CD14-positive monocyte (primary cell): ENCODE measurements at regions not wholly inside any gene's neighbourhood (a gene's known extent, or its start where the extent isn't known, plus 50 kb on each side); places are given as distances from the start of the nearest gene placed in this dataset.

ENCODE experiments used
- DNase-seq, 3 donors: peaks; one replicate each; pipeline ENCODE4 v3.0.0-alpha.2; 2011 to 2022
- H2AFZ ChIP-seq: 2 replicates; pipeline ENCODE4 v1.6.0; 2012; ENCODE audit warnings: mild to moderate bottlenecking, low read depth, low read length, inconsistent platforms; ENCODE audit not compliant: insufficient read depth, poor library complexity, severe bottlenecking
- H3K27ac ChIP-seq, 2 donors: 1 replicate in 1 of 2; 2 replicates in 1 of 2; pipeline ENCODE4 v1.5.1; 2012 to 2013; ENCODE audit warnings: low read length in 2 of 2, control low read depth in 1 of 2, inconsistent platforms in 1 of 2, low read depth in 1 of 2, mild to moderate bottlenecking in 1 of 2
- H3K27me3 ChIP-seq, 2 donors: one replicate each; pipeline versions ENCODE4 v1.6.0 to v1.6.1; 2011 to 2013; ENCODE audit warnings: low read length in 2 of 2; ENCODE audit not compliant: control insufficient read depth in 2 of 2, insufficient read depth in 2 of 2
- H3K36me3 ChIP-seq, 2 donors: replicated peaks in 1 of 2; 1 replicate in 1 of 2; 2 replicates in 1 of 2; pipeline versions ENCODE4 v1.5.1 to v1.6.1; 2012 to 2013; ENCODE audit warnings: low read length in 2 of 2, control low read depth in 1 of 2, inconsistent platforms in 1 of 2, mild to moderate bottlenecking in 1 of 2; ENCODE audit not compliant: insufficient read depth in 2 of 2, control insufficient read depth in 1 of 2
- H3K4me1 ChIP-seq, 2 donors: 1 replicate in 1 of 2; 2 replicates in 1 of 2; pipeline versions ENCODE4 v1.5.1 to v1.6.1; 2012 to 2013; ENCODE audit warnings: low read length in 2 of 2, control low read depth in 1 of 2, inconsistent platforms in 1 of 2, mild to moderate bottlenecking in 1 of 2, moderate library complexity in 1 of 2; ENCODE audit not compliant: insufficient read depth in 2 of 2, control insufficient read depth in 1 of 2
- H3K4me2 ChIP-seq: replicated peaks from 2 replicates; pipeline ENCODE3; 2012; ENCODE audit warnings: low read length, moderate library complexity, mild to moderate bottlenecking; ENCODE audit not compliant: poor library complexity, severe bottlenecking; ENCODE audit errors: extremely low read depth
- H3K4me3 ChIP-seq, 3 experiments: fragments of 200-600 bp in 1 of 3; sonication (generic) in 1 of 3; replicated peaks in 1 of 3; 1 replicate in 2 of 3; 2 replicates in 1 of 3; pipeline ENCODE4 v1.5.1; 2011 to 2013; ENCODE audit warnings: low read length in 3 of 3, mild to moderate bottlenecking in 3 of 3, control low read depth in 2 of 3, low read depth in 2 of 3, inconsistent platforms in 1 of 3, moderate library complexity in 1 of 3
- H3K79me2 ChIP-seq: 2 replicates; pipeline ENCODE4 v1.6.0; 2012; ENCODE audit warnings: mild to moderate bottlenecking, control low read depth, inconsistent platforms, low read length, moderate library complexity; ENCODE audit not compliant: insufficient read depth
- H3K9ac ChIP-seq: 2 replicates; pipeline ENCODE4 v1.6.0; 2017; ENCODE audit warnings: low read length, mild to moderate bottlenecking; ENCODE audit not compliant: insufficient read depth, poor library complexity, severe bottlenecking
- H3K9me3 ChIP-seq, 2 donors: replicated peaks in 1 of 2; 1 replicate in 1 of 2; 2 replicates in 1 of 2; pipeline versions ENCODE4 v1.5.1 to v1.6.1; 2012 to 2013; ENCODE audit warnings: low read length in 2 of 2, control low read depth in 1 of 2; ENCODE audit not compliant: control insufficient read depth in 1 of 2, insufficient read depth in 1 of 2
- H4K20me1 ChIP-seq: 2 replicates; pipeline ENCODE4 v1.6.0; 2012; ENCODE audit warnings: mild to moderate bottlenecking, low read length, control low read depth, moderate library complexity; ENCODE audit not compliant: insufficient read depth
- H3K27ac Mint-ChIP-seq, 7 donors: one replicate each; pipeline ENCODE4 v1.8.0; 2020; ENCODE audit warnings: mild to moderate bottlenecking in 7 of 7, mixed read lengths in 7 of 7, moderate library complexity in 6 of 7, inconsistent platforms in 2 of 7
- H3K27me3 Mint-ChIP-seq, 3 donors: one replicate each; pipeline ENCODE4 v1.8.0; 2021 to 2022; ENCODE audit warnings: low read depth in 3 of 3, mild to moderate bottlenecking in 3 of 3, mixed read lengths in 3 of 3, moderate library complexity in 3 of 3, inconsistent platforms in 1 of 3
- H3K36me3 Mint-ChIP-seq, 2 donors: one replicate each; pipeline ENCODE4 v1.8.0; 2020; ENCODE audit warnings: mixed read lengths in 2 of 2, inconsistent platforms in 1 of 2, mild to moderate bottlenecking in 1 of 2
- H3K4me1 Mint-ChIP-seq: one replicate; pipeline ENCODE4 v1.8.0; 2020; ENCODE audit warnings: mild to moderate bottlenecking, mixed read lengths
- H3K4me3 Mint-ChIP-seq, 2 donors: one replicate each; pipeline ENCODE4 v1.8.0; 2020; ENCODE audit warnings: mild to moderate bottlenecking in 2 of 2, mixed read lengths in 2 of 2, moderate library complexity in 1 of 2
- H3K9me3 Mint-ChIP-seq, 7 donors: one replicate each; pipeline ENCODE4 v1.8.0; 2020 to 2022; ENCODE audit warnings: mixed read lengths in 7 of 7, mild to moderate bottlenecking in 6 of 7, moderate library complexity in 6 of 7, inconsistent platforms in 2 of 7
- CTCF ChIP-seq: fragments of 200-600 bp; IDR thresholded peaks from one replicate; pipeline ENCODE4 v1.8.0; 2022; ENCODE audit warnings: antibody characterized with exemption, mild to moderate bottlenecking
- WGBS: methylation state at CpG from one replicate; pipeline ENCODE4 v1.1.5; 2013; ENCODE audit warnings: missing lambda C conversion rate; ENCODE audit not compliant: insufficient coverage; 5-methylcytosine and 5-hydroxymethylcytosine counted together
- intact Hi-C, 2 donors: fragments of 100-400 bp; cut with micrococcal nuclease; formaldehyde crosslinking; loops; one replicate each; pipeline versions ENCODE4 v1.15.0 to v1.15.1; 2023

- H2AFZ ChIP-seq: no peak overlapping the region
- DNase-seq: no peak
- H3K9me3 ChIP-seq: peaks cover 0 to 3% of the 10 kb centered on the region in 2 donors
- H3K4me1 ChIP-seq: no peaks in the 10 kb centered on the region
- no peak overlapping the region for H3K4me3 ChIP-seq
- H3K36me3 Mint-ChIP-seq: no peaks in the 10 kb centered on the region
- H3K9me3 Mint-ChIP-seq: peaks cover 0 to 3% (median 0%) of the 10 kb centered on the region in 7 donors
- no peak overlapping the region for H3K4me3 Mint-ChIP-seq
- intact Hi-C loops: no loop called here
- peaks cover 0 to 2% (median 0%) of the 10 kb centered on the region in 3 donors for H3K27me3 Mint-ChIP-seq
- no peaks in the 10 kb centered on the region for H3K4me1 Mint-ChIP-seq
- TF ChIP-seq CTCF: no peak
- no peaks in the 10 kb centered on the region for H3K27me3 ChIP-seq
- no peaks in the 10 kb centered on the region for H3K36me3 ChIP-seq
- no peak overlapping the region for H3K27ac Mint-ChIP-seq
- WGBS: no CpG with 5 or more reads among the region's 2 CpGs
- H3K4me2 ChIP-seq: no peak overlapping the region
- H3K27ac ChIP-seq: no peak overlapping the region
- no peaks in the 10 kb centered on the region for H3K79me2 ChIP-seq
- H3K9ac ChIP-seq: no peak overlapping the region
- H4K20me1 ChIP-seq: no peaks in the 10 kb centered on the region
These were observed 804.2 kb downstream of the CENPC start for GRCh38 chr4:66741081-66741480.

- Mint-ChIP-seq H3K36me3 (no peaks in the 10 kb centered on the region), H3K4me3 (no peak overlapping the region), H3K4me1 (no peaks in the 10 kb centered on the region), H3K9me3 (peaks cover 0 to 3% (median 0%) of the 10 kb centered on the region in 7 donors), H3K27ac (no peak overlapping the region), H3K27me3 (no peaks in the 10 kb centered on the region)
- no peak overlapping the region for H2AFZ ChIP-seq
- no peaks in the 10 kb centered on the region for H3K9me3 ChIP-seq
- no peak overlapping the region for H3K9ac ChIP-seq
- no peak for TF ChIP-seq CTCF
- H3K79me2 ChIP-seq: no peaks in the 10 kb centered on the region
- H3K36me3 ChIP-seq: no peaks in the 10 kb centered on the region
- H3K4me2 ChIP-seq: no peak overlapping the region
- WGBS: no CpG with 5 or more reads among the region's 3 CpGs
- intact Hi-C loops: no loop called here
- H3K4me3 ChIP-seq: no peak overlapping the region
- no peak overlapping the region for H3K27ac ChIP-seq
- no peak for DNase-seq
- H3K27me3 ChIP-seq: no peaks in the 10 kb centered on the region
- H4K20me1 ChIP-seq: no peaks in the 10 kb centered on the region
- H3K4me1 ChIP-seq: no peaks in the 10 kb centered on the region
These were observed 808.7 kb downstream of the CENPC start for GRCh38 chr4:66736606-66737005.
